GM18907 (cell line): ENCODE measurements at regions not wholly inside any gene's neighbourhood (a gene's known extent, or its start where the extent isn't known, plus 50 kb on each side); places are given as distances from the start of the nearest gene placed in this dataset.
"Not testable (repeated sequence)": the region's sequence is repeated elsewhere in the genome, so short reads cannot be mapped to it uniquely, and the experiment has no call there.

Experiments used
- ATAC-seq: cut with Tn5 transposase; IDR thresholded peaks from one replicate; pipeline ENCODE4 v1.9.1; 2021; ENCODE audit warnings: mild to moderate bottlenecking, moderate library complexity; ENCODE audit not compliant: unreplicated experiment

DNA sequence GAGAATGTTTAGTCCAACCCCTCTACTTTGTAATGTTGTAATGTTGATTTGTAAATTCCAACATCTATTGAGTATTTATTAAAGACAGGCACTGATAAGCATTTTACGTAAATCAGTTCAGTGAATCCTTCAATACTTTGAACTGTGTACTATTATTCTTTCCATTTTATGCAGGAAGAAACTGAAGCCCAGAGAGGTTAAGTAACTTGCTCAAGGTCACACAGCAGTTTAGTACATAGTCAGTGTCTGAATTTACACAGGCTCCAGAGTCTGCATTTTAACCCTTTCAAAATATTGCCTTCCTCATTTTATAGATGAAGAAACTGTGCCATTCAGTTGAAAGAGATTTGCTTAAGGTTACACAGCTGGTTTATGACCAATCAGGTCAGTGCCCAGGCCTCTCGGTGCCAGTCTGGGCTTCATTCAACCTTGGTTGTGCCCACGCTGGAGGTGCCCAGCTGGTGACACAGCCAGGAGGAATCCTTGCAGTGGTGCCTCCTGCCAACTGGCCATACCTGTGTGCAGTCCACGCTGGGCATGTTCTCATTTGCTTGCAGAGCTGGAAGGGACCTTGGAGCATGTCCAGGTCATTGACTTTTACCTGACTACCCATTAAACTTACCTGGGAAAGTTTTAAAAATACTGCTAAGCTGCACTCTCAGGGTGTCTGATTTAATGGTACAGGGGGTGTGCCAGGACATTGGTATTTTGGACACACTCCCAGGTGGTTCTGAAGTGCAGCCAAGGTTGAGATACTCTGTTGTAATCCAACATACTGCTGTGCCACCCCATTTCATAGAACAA is 74.3 kb upstream of the CYRIA start:
- no peak for ATAC-seq

DNA sequence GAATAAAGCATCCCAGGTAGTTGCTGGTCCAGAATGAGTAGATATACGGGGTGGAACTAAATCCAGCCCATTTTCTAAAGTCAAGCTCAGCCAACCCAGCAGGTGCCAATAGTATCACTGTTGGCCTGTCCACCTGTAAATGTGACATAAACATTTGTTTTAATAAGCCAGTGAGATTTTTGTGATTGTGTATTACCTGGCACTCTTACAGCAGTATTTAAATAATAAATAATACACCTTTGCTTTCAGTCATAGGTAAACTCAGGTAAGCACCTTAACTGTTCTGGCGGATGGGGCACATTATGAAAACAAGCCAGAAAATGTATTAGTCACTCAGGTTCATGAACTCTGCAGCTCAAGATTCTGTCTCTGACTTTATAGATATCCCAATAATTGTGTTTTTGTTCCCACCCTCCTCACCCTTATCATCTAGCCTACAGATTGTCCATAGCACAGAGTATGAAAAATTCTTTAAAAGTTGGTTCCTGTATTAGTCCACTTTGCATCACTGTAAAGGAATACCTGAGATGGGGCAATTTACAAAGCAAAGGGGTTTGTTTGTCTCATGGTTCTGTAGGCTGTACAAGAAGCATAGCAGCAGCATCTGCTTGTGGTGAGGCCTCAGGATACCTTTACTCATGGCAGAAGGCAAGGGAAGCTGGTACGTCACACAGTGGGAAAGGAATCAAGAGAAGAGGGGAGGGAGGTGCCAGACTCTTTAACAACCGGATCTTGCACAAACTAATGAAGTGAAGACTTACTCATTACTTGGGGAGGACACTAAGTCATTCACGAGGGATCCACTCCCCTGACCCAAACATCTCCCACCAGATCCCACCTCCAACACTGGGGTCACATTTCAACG is 73.0 kb upstream of the CYRIA start:
- ATAC-seq = no peak

DNA sequence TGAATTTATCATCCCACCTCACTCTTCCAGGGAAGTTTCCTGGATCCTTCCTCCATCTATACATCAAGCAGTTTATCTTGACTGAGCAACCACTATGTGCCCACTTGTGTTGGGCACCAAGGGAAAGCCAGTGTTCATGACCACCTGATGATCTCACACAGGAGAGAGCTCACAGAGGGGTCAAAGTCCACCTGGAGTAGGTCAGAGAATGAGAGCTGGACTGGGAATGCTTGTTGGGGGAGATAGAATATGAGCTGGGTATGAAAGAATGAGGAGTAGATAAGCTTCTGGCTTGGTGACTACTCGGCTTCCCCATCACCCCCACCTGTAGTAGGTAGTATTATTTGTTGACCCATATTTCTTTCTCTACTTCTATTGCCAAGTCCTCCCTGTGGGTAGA is 72.2 kb upstream of the CYRIA start:
- ATAC-seq = no peak

DNA sequence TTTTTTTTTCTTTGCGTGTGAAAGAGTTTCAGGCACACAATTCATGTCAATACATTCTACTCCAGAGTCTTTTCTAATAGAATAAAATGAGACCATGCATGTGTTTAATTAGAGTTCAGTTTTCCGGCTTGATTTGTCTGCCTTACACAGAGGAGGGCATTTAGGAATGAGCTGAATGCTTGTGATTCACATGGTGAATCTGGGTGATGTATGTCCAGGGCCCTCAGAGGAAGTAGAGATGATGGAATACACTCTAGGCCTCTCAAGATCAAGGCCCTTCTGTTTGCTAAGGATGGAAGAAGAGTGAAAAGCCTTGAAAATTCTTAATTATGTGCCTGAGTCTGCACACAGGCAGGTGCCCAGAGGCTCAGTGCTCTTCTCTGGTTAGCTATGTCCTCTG is 71.0 kb upstream of the CYRIA start:
- ATAC-seq = no peak

DNA sequence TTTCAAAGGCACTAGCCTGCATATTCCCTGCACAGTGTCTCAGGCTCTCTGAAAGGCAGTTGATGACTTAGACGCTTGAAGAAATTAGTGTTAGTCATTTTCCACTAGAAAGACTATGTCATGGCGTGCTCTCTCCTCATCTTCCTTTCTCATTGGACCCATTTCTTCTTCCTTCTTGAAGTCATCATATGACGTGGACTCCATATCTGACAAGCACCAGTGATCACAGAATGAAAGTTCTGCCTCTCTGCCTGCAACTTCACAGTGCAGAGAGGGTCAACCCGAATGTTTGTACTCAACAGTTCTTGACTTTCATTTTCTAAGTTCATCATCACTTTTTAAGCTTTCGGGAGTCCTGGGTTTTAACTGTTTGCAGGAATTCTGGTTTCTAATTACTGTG is 63.7 kb upstream of the CYRIA start:
- ATAC-seq = no peak

DNA sequence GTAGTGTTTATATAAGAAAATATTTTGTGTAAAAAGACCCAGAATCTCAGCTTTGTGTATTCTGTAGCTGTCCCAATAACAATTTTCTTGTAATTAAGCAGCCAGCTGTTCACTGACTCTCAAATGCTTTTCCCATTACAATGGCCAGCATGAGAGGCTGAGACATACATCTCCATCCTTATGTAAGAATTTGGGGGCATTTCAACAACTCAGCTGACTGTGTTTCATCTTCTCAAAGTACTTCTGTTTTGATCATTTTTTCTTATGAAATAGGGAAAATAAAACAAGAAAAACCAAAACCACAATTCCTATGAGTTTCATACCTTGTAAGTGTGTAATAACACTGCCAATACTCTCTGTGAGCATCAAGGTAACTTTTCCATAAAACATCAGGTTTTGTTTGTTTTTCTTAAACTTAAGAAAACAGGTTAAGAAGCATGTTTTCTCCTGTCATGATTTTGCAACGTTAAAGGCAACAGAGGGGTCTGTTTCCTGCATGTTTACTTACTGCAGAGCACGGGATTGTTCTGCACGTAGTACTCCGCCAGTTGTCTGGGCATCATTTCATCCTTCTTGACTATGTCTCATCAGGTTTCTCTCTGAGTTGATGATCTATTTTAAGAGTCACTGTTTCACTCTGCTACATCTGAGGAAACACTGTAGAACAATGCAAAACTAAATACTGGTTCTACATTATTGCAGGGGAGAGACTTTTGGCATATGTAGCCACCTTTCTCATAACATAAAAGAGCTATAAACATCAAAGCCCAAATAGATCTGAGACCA is 62.9 kb upstream of the CYRIA start:
- ATAC-seq = no peak

DNA sequence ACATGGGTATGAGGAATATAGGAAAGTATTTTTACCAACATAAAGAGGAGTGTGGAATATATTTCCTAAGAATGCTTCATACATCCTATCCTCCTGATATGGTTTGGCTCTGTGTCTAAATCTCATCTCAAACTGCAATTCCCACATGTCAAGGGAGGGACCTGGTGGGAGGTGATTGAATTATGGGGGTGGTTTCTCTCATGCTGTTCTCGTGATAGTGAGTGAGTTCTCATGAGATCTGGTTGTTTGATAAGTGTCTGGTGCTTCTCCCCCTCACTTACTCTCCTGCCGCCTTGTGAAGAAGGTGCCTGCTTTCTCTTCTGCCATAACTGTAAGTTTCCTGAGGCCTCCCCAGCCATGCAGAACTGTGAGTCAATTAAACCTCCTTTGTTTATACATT is 62.2 kb upstream of the CYRIA start:
- not testable (repeated sequence) for ATAC-seq

DNA sequence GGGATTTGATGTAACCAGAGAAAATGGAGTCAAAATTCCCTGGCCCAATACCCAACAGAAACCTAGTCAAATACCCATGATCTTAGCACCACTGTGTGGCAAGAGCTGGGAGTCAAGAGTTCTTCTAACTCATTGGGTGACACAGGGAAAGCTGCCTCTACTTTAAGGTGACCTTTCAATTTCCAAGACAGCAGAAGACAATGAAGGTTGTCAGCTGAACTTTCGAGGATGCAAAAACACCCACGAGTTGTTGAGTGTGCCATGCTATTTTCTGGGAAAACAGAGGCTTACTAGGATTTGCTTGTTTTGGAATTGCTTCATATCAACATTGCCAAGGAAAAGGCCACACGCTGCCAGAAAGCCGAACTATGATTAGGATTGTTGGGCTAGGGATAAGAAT is 61.6 kb upstream of the CYRIA start:
- no peak for ATAC-seq

DNA sequence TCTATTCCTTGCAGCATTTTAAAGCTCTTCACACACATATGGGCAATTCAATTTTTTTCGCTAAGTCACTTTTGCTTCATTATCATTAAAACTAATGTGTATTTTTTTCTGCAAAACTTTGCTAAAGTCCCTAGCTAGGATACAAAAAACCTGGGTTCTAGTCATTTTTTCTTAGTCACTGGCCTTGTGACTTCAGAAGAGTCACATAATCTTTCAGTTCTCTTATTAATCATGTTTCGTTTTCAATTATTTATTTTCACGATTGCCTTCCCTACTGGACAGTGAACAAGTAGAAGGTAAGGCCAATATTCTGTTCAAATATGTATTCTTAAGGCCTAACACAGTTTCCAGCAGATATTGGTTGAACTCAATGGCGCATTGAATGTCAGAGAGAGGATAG is 60.9 kb upstream of the CYRIA start:
- no peak for ATAC-seq

DNA sequence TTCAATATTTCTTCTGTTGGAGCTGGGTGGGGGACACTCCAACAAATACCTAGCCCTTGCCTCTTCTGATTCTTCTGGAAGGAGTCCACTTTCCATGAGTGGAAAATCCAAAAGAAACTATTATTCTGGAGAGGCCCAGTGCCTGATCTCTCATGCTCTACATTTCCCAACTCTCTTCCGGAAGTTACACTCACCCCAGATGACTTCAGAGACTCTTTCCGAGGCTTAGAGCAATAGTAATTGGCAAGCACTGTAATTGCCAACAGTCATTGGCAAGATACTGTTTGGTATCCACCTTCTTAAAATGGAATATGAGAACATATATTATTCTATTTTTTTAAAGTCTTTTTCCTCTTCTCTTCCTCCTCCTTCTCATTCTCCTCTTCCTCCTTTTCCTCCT is 60.5 kb upstream of the CYRIA start:
- no peak for ATAC-seq

DNA sequence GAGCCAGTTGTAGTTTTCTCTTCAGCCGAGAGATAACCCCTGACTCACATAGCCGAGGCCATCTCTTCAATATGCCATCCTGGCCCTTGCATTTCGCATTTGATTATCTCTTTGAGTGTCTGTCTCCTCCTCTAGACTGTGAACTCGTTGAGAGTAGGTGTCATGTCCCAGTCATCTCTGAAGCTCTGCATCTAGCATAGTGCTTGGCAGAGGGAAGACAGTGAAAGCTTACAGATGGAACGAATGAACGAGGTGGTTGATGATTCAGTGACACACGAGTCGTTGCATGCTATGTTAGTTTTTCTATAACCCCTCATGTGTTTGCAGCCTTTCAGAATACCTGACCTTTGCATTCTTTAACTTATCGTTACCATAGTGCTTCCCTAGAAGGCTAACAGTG is 59.9 kb upstream of the CYRIA start:
- ATAC-seq = no peak

DNA sequence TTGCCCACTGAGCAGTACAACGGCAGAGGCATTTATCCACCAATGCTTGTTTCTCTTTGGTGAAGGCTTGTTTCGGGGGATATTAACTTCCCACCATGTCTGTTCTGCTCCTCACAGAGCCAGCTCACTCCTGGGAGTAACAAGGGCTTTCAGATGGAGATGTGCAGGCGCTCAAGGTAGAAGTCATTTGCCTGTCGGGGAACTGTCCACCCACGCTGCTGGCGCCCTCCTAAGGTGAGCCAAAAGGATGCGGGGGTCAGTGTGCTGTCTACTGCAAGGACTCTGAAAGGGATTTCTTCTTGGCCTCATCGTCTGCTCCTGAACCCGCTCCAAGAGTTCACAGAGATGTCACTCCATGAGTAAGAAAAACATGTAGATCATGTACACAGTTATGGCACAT is 57.0 kb upstream of the CYRIA start:
- ATAC-seq = no peak

DNA sequence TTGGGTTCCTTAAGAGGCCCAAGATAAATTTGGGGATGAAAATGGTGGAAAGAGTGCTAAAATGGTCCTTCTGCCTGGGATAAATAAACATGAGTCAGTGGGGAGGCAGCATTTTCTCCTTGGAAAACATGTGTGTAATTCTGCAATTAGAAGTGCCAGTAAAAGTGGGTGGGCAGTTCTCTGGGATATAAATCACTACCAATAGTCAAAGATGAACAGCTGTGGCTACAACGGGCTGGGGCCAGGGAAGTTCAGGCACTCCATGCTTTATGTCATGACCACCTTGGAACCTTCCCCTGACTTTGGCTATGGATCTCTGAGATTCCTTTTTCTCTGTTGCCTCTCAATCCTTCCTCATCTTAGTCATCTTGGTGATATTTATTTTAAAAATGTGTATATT is 56.5 kb upstream of the CYRIA start:
- ATAC-seq = no peak

DNA sequence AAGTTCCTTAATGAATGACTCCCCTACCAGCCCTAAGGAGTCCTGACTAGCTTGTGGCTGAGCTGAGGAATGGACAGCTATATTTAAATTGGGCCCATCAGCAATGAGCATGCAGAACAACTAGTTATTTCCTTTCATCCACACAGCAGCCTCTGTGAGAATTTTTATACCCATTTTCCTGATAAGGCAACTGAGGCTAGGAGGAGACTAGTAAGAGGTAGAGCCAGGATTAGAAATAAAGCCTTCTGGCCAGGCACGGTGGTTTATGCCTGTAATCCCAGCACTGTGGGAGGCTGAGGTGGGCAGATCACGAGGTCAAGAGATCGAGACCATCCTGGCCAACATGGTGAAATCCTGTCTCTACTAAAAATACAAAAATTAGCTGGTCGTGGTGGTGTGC is 55.9 kb upstream of the CYRIA start:
- ATAC-seq = not testable (repeated sequence)

DNA sequence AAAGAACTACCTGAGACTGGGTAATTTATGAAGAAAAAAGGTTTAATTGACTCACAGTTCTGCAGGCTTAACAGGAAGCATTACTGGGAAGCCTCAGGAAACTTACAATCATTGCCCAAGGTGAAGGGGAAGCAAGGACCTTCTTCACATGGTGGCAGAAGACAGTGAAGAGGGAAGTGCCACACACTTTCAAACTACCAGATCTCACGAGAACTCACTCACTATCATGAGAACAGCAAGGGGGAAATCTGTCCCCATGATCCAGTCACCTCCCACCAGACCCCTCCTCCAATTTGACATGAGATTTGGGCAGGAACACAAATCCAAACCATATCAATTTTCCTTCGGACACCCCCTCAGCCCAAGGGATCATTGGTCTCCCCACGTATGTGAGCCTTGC is 55.1 kb upstream of the CYRIA start:
- ATAC-seq = not testable (repeated sequence)

DNA sequence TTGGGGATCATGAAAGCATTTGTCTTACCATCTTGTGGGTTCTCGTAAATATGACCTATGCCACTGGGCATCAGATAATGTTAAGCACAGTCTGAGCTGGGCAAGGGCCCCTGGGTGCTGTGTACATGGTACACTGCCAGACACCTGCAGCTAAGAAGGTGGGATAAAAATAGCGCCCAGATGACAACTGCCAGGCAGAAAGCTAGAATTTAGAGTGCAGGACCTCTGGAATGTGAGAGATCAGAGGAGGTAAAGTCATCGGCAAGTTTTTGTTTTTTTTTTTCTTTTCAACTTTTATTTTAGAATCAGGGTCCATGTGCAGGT is 53.8 kb upstream of the CYRIA start:
- no peak for ATAC-seq

DNA sequence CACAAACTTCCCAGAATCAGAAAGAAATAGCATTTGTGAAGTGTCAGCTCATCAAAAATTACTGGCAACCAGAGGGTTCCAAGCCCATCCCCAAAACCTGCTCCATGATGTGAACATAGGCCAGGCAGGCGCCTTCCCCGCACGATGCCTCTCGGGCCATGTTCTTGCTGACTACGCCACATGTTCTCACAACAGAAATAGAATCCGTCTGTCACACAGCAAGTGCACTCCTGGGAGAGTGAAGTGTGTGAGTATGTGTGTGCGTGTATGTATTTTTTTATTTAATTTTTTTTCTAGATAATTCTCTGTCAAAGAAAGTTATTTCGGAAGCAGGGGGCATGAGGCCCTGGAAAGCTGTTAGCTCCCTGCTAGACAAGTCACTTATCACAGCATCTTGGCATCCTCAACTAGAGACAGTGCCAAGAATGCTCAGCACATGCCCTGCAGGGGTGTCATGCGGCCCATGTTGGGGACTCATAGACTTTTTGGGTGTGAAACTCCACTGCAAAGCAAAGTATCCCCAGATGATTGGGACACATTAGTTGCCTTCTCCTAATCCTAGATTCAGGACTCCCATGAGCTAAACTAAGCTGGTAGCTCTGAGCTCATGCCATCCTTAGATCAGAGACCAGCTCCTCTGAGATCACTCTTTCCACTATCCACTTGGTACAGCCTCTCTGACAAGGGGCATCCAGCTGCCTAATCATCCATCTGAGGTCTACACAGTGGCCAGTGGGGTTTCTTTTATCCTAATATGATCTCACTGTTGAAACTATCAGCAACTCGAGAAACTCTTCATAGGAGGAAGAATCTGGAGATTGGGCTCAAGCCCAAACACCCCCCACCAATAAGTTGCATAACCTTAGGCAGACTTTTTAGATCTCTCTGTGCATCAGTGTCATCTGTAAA is 53.2 kb upstream of the CYRIA start:
- no peak for ATAC-seq

DNA sequence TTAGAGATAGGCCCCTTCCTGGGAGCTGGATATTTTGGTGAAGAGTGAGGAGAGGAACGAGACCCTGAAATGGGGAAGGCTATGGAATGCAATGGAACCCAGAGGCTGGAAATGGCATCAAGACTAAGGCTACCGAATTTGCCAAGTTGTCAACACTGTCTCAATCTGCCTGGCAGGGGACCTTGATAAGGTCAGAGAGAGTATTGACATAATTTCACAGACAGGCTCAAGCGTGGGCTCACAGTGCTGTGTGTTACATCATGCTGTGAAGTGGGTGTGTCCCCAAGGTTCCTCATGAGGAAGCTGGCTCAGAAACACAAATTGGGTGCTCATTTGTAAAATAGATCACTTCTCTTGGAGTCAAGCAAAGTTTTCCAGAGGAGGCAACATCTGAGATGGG is 51.8 kb upstream of the CYRIA start:
- no peak for ATAC-seq

DNA sequence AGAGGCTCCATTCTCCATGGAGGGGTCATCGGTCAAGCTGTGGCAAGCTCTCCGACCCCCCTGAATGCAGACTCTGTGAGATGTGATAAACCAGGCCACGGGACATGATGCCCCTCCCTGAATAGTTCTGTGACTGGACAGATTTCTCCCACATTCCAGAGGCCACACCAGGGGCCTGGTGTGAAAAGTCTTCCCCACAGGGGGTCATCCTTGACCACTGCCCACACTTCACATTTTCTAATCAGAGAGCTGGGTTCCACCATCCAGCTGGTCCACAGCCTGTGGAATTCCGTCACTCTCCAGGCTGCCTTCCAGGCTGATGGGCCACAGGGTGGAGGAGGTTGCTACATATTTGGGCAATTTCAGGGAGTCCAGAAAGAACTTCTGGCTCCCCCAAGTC is 51.3 kb upstream of the CYRIA start:
- no peak for ATAC-seq

DNA sequence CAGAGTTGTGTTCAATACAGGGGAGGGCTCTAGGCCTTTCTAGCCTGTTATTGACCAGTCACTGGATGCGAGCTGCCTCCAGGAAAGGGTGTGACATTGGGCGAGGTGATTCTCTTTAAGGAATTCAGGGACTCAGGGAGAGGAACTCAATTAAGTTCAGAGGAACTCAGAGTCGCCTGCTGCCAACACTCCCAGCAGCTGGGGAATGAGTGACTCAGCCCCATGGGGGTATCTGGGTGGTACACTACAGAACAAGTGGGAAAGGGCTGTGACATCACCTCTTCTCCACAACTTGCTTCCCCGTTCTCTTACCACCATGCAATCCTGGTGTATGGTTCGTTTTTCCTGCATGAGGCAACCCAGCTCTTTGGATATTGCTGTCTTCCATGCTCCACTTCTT is 50.4 kb upstream of the CYRIA start:
- no peak for ATAC-seq
